Left forelimb (tissue), 1 donor: ENCODE measurements at regions not wholly inside any gene's neighbourhood (a gene's known extent, or its start where the extent isn't known, plus 50 kb on each side); places are given as distances from the start of the nearest gene placed in this dataset.

Experiments
- DNase-seq: peaks from one replicate; pipeline ENCODE4 v3.0.0-alpha.2; 2018; ENCODE audit warnings: low spot score

- DNase-seq = no peak
Measured at GRCh38 chr9:80359941-80360881, 788.4 kb downstream of the TLE4 start.

DNA sequence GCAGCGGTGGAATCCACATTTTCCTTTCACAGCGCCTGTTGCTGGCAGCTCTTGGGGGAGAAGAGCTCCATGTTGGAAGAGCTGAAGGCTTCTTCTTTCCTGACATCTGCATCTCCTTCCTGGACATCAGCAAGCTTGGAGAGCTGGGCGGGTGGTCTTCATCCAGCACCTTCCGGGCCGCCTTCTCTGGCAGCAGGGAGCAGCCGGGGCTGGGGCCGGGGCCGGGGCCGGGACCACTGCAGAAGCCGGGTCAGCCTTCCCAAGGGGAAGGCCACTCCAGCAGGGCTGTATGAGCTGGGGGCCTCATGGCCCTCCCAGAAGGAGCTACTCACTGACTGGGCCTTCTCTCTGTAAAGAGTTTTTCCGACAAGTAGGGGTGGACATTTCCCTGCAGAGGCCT is 787.5 kb downstream of the TLE4 start:
- DNase-seq = no peak

DNA sequence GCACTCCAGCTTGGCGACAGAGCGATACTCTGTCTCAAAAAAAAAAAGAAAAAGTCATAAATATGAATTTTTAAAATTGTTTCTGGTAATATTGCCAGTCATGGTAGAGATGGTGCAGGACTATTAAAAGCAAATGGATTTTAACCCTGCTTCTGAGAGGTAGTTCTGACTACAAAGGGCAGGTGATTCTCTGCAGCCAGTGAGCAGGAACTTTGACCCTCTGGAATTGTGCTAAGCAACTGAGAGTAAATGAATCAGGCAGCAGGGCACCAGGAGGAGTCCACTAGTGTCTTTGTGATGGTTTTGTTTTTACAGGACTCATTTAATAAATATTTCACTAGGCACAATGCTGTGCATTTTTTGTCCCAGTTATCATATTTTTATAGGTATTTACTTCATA is 781.2 kb downstream of the TLE4 start:
- DNase-seq = no peak

- DNase-seq = no peak
Measured at GRCh38 chr9:80351612-80352011, 779.8 kb downstream of the TLE4 start.

GRCh38 chr9:80326105-80326504 is 754.3 kb downstream of the TLE4 start:
- no peak for DNase-seq

GRCh38 chr9:80320916-80321315 is 749.2 kb downstream of the TLE4 start:
- DNase-seq = no peak

GRCh38 chr9:80320480-80320879 is 748.7 kb downstream of the TLE4 start:
- DNase-seq = no peak

GRCh38 chr9:80305136-80305535 is 733.4 kb downstream of the TLE4 start:
- no peak for DNase-seq

DNA sequence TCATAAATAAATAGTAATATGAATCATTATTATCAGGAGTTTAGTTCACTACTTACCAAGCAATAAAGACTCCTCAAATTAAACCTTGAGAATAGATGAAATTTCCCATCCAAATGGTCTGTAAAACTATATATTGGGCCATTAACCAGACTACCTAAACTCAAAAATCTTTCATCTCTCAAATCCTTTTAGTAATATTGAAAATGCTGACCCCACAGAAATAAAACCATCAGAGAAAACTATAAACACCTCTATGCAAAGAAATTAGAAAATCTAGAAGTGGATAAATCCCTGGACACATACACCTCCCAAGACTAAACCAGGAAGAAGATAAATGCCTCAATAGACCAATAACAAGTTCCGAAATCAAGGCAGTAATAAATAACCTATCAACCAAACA is 723.2 kb downstream of the TLE4 start:
- DNase-seq = no peak

GRCh38 chr9:80294318-80294717 is 722.6 kb downstream of the TLE4 start:
- DNase-seq = no peak

DNA sequence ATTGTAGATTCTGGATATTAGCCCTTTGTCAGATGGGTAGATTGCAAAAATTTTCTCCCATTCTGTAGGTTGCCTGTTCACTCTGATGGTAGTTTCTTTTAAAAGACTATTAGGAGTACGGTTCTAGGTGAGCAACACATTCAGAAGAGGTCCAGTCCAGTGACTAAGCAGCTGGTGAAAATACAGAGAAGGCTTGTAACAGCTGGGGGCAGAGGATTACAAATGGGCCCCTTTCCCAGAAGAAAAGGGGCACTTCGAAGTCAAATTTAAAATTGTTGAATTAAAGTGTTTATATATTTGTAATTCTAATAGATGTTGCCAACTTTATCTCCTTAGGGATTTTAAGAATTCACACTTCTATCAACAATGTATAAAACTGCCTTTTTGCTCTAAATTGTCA is 720.5 kb downstream of the TLE4 start:
- no peak for DNase-seq

DNA sequence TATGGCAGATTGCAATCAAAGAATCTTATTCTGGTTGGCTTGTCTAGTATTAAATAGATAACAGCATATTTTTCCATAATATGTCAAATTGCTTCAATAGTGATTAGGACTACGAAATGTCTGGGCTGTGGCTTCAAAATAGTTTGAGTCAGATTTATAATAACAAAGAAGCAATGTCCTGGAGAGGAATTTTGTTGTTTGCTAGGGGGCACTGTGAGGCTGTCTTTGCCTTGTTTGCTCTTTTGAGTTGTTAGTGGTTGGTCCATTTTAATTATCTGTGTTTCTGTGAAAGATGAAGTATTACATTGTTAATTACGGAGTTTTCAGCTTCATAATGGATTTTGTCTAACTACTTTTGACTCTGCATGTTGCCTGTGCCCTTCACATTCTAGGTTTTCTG is 713.6 kb downstream of the TLE4 start:
- DNase-seq = no peak

DNA sequence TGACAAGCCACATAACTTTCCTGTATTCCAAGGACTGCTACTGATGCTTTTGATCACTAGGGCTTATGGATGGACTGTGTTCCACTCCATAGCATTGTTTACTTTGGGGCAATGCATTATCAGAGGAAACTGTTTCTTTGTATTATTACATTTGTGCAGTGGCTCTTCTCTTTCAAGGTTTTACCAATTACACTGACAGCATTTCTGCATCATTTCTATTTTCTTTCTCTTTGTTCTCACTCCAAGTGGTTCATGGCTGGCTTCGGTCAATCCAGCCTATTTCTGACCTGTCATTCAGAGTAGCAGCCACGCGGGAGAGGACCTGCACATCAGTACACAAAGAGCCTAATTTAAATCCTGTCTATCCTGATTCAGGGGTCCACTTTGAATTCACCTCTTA is 711.0 kb downstream of the TLE4 start:
- no peak for DNase-seq

- DNase-seq = no peak
Measured at GRCh38 chr9:80259079-80259478, 687.3 kb downstream of the TLE4 start.

DNA sequence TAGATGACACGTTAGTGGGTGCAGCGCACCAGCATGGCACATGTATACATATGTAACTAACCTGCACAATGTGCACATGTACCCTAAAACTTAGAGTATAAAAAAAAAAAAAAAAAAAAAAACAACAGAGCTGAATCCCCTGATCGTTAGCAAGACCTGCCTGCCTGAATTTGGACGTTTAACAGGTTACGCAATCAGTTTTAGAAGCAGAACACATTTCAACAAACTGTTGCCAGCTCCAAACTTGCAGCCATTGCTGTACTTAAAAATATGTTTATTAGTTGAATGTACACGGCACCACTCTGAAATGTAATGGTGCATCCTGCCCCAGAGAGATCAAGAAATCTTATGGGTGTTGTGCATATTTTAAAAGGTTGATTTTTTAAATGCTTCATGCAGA is 680.0 kb downstream of the TLE4 start:
- DNase-seq = no peak

DNA sequence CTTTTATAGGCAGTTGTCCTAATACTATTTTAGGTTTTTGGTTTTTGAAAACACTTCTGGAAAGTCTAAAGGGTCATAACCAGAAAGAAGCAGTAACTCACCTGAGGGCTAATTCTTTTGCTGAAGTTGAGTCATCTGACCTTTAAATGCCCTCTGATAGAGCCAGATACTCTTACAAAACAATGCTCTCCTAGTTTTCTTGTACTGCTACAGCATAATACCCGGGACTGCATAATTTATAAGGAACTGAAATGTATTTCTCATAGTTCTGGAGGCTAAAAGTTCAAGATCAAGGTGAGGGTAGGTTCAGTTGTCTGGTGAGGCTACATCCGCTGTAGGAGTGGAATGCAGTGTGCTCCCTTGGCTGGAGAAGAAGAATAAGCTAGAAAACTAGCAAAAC is 670.3 kb downstream of the TLE4 start:
- DNase-seq = no peak

- DNase-seq = no peak
Measured at GRCh38 chr9:80235752-80236151, 664.0 kb downstream of the TLE4 start.

DNA sequence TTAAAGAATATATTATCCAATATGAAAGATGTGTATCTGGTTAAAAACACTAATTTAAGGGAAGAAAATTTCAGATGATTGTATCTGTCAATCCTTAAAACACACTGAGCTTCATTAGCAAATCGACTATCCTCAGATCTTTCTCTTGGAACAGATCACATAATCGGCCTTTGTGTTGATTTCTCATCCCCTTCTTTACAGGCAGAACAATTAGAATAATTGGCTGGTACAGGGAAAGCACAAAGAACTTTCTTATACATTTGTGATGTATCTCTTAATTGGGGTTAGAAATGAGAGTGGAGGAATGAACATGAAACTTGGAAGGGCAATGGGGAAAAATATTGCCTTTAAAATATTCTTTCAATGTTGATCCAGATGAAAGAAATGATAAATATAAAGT is 662.1 kb downstream of the TLE4 start:
- DNase-seq = no peak

DNA sequence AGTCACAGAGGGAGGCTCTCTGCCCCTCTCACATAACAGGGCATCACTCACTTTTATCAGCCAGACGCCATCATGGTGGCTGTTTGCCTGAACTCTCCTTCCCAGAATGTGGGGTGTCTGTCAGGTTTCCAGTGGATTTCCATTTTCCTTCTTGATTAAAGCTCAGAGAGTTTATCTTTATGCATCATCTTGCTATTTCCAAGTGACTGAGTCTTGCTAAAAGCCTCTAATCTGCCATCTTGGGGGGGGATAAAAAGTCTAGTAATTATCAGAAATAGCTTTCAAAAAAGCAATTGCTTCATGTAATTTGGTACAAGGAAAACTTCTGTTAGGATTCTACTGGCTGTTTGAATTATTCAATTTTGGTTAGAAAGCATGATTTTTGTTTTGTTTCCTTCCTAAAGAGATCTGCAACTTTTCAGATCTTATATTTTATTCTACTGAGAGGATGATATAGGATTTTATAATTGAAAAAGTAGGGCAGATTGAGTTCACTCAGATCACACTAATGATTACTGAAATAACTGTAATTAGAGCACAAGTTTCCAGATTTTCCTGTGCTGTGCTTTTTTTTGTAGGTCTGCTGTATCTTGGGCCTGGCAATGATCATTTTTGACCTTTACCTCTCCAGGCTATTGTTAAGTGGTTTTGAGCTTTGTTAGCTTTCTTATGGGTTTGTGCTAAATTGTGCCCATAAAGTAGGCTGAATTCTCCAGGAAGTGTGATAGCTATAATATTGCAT is 661.5 kb downstream of the TLE4 start:
- DNase-seq = no peak

DNA sequence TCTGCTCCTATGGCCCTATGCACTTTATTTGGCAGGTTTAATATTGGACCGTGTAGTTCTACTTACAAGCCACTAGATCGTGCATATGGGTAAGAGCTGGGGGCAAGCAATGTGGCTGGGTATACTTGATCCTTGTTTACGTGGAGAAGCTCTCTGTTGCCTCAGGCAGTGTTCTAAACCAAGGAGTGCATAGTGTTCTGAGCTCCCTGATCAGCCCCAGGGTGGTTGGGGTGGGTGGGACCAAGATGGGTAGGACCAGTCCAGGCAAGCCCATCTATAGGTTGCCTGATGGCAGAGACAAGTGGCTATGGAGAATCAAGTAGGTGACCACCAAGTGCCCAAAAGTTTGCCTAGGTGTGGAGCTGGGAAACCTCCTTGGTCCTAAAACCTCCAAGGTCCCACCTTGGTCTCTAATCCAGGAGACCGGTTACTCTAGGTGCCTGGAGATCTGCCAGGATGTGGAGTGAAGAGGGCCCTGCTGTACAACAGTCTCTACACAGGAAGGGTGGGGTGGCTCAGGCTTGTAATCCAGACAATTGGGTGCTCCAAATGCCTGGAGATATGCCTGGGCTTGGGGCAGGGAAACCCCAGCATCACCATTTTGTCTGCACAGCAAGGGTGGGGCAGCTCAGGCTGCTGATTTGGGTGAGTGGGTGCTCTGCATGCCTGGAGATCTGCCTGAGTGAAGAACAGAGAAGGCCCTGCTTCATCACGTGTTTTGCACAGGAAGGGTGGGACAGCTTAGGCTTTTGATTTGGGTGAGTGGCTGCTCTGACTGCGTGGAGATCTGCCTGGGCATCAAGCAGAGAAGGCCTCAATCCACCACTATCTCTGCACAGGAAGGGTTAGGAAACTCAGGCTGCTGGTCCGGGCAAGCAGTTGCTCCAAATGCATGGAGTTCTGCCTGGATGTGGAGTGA is 659.8 kb downstream of the TLE4 start:
- no peak for DNase-seq

DNA sequence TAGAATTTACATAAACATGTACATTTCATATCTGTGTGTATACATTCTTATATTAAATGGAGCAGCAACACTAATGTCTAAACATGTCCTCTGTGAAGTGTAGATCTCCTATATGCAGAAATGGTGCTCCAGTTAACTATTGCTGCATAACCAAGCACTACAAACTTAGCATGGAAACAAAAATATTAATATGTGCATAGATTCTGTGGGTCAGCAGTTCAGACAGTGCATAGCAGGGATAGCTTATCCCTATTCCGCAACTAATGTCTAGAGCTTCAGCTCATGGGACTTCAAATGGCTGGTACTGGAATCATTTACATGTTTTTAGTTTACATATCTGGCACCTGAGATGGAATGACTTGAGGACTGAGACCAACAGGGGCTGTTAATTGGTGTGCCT is 652.1 kb downstream of the TLE4 start:
- no peak for DNase-seq

GRCh38 chr9:80222466-80223169 is 650.9 kb downstream of the TLE4 start:
- DNase-seq = no peak
